Suppressor macrophage treated with lipopolysaccharide for 1 hour (primary cell): ENCODE measurements at regions not wholly inside any gene's neighbourhood (a gene's known extent, or its start where the extent isn't known, plus 50 kb on each side); places are given as distances from the start of the nearest gene placed in this dataset.
"Not testable (repeated sequence)": the region's sequence is repeated elsewhere in the genome, so short reads cannot be mapped to it uniquely, and the experiment has no call there.

Source experiments
- DNase-seq, 3 donors: peaks; one replicate each; pipeline ENCODE4 v3.0.0-alpha.2; 2020 to 2022

- no peak for DNase-seq
Observed at GRCh38 chr13:61927648-61928047, 512.0 kb upstream of the PCDH20 start.

GRCh38 chr13:61918841-61919240 lies 503.2 kb upstream of the PCDH20 start:
- DNase-seq = no peak

GRCh38 chr13:61916483-61916882 lies 500.8 kb upstream of the PCDH20 start:
- DNase-seq = no peak

- no peak for DNase-seq
Observed at GRCh38 chr13:61913183-61913582, 497.5 kb upstream of the PCDH20 start.

- no peak for DNase-seq
Observed at GRCh38 chr13:61908906-61909615, 493.4 kb upstream of the PCDH20 start.

GRCh38 chr13:61905054-61905453 lies 489.4 kb upstream of the PCDH20 start:
- DNase-seq = no peak

- no peak for DNase-seq
Observed at GRCh38 chr13:61901946-61902541, 486.4 kb upstream of the PCDH20 start.

GRCh38 chr13:61900033-61900432 lies 484.4 kb upstream of the PCDH20 start:
- no peak for DNase-seq

GRCh38 chr13:61898207-61898606 lies 482.6 kb upstream of the PCDH20 start:
- DNase-seq = no peak

- DNase-seq = no peak
Observed at GRCh38 chr13:61891401-61891800, 475.8 kb upstream of the PCDH20 start.

- no peak for DNase-seq
Observed at GRCh38 chr13:61884830-61885229, 469.2 kb upstream of the PCDH20 start.

GRCh38 chr13:61880578-61881283 lies 465.1 kb upstream of the PCDH20 start:
- DNase-seq = peak; percentile 34 to 50 (median 40)

- not testable (repeated sequence) for DNase-seq
Observed at GRCh38 chr13:61878565-61878964, 462.9 kb upstream of the PCDH20 start.

GRCh38 chr13:61874970-61875579 lies 459.4 kb upstream of the PCDH20 start:
- DNase-seq = no peak

GRCh38 chr13:61873717-61874116 lies 458.1 kb upstream of the PCDH20 start:
- no peak for DNase-seq

GRCh38 chr13:61857198-61857597 lies 441.5 kb upstream of the PCDH20 start:
- no peak for DNase-seq

GRCh38 chr13:61852116-61852619 lies 436.5 kb upstream of the PCDH20 start:
- DNase-seq = no peak

GRCh38 chr13:61850794-61851193 lies 435.1 kb upstream of the PCDH20 start:
- DNase-seq = no peak

- no peak for DNase-seq
Observed at GRCh38 chr13:61838568-61838967, 422.9 kb upstream of the PCDH20 start.

- no peak for DNase-seq
Observed at GRCh38 chr13:61833228-61833627, 417.6 kb upstream of the PCDH20 start.

GRCh38 chr13:61831026-61831425 lies 415.4 kb upstream of the PCDH20 start:
- DNase-seq = no peak

GRCh38 chr13:61830475-61830874 lies 414.8 kb upstream of the PCDH20 start:
- DNase-seq = no peak

- no peak for DNase-seq
Observed at GRCh38 chr13:61824168-61824567, 408.5 kb upstream of the PCDH20 start.

- no peak for DNase-seq
Observed at GRCh38 chr13:61812286-61812685, 396.6 kb upstream of the PCDH20 start.
